Esophagus squamous epithelium (tissue), 5 donors: ENCODE measurements at regions not wholly inside any gene's neighbourhood (a gene's known extent, or its start where the extent isn't known, plus 50 kb on each side); places are given as distances from the start of the nearest gene placed in this dataset.

Source experiments
- DNase-seq: peaks from one replicate; lab custom pipeline; 2025; lab: John Stamatoyannopoulos, UW
- H3K27ac ChIP-seq, 4 donors: fragments of 200-600 bp; sonication (generic); one replicate each; pipeline ENCODE4 v1.5.1; 2016 to 2019; ENCODE audit warnings: mild to moderate bottlenecking in 1 of 4
- H3K27me3 ChIP-seq, 4 donors: fragments of 200-600 bp; sonication (generic); 1 replicate in 3 of 4; 2 replicates in 1 of 4; pipeline versions ENCODE4 v1.5.1 to v1.6.0; 2017 to 2021; ENCODE audit warnings: antibody characterized with exemption in 1 of 4
- H3K36me3 ChIP-seq, 3 donors: fragments of 200-600 bp; sonication (generic); one replicate each; pipeline ENCODE4 v1.5.1; 2016 to 2019
- H3K4me1 ChIP-seq, 3 donors: fragments of 200-600 bp; sonication (generic); one replicate each; pipeline ENCODE4 v1.5.1; 2017 to 2019
- H3K4me3 ChIP-seq, 4 donors: fragments of 200-600 bp; sonication (generic); 1 replicate in 3 of 4; 2 replicates in 1 of 4; pipeline ENCODE4 v1.5.1; 2016 to 2019; ENCODE audit warnings: mild to moderate bottlenecking in 2 of 4, moderate library complexity in 1 of 4
- H3K9me3 ChIP-seq, 3 donors: fragments of 200-600 bp; sonication (generic); one replicate each; pipeline ENCODE4 v1.5.1; 2016 to 2019
- POLR2A ChIP-seq, 4 donors: fragments of 450-650 bp; IDR thresholded peaks; one replicate each; pipeline ENCODE4 v1.6.1; 2017; ENCODE audit warnings: antibody characterized with exemption in 4 of 4, mild to moderate bottlenecking in 4 of 4, moderate library complexity in 3 of 4
- WGBS, 2 donors: methylation state at CpG; one replicate each; pipeline ENCODE4 v1.1.5; 2018; 5-methylcytosine and 5-hydroxymethylcytosine counted together
- intact Hi-C: fragments of 100-400 bp; cut with DNase I; formaldehyde crosslinking; loops from one replicate; pipeline ENCODE4 v1.15.0; 2022
- TF ChIP-seq, protein P1 (sequence below), 6 experiments: fragments of 450-650 bp in 4 of 6; fragments of 200-600 bp in 2 of 6; sonication (generic) in 2 of 6; IDR thresholded peaks; one replicate each; pipeline ENCODE4 v1.5.1; 2016 to 2019; ENCODE audit warnings: antibody characterized with exemption in 6 of 6, mild to moderate bottlenecking in 4 of 6, moderate library complexity in 4 of 6
- donor health status: DM: yes; HTN: yes; CAD: no.

DNA sequence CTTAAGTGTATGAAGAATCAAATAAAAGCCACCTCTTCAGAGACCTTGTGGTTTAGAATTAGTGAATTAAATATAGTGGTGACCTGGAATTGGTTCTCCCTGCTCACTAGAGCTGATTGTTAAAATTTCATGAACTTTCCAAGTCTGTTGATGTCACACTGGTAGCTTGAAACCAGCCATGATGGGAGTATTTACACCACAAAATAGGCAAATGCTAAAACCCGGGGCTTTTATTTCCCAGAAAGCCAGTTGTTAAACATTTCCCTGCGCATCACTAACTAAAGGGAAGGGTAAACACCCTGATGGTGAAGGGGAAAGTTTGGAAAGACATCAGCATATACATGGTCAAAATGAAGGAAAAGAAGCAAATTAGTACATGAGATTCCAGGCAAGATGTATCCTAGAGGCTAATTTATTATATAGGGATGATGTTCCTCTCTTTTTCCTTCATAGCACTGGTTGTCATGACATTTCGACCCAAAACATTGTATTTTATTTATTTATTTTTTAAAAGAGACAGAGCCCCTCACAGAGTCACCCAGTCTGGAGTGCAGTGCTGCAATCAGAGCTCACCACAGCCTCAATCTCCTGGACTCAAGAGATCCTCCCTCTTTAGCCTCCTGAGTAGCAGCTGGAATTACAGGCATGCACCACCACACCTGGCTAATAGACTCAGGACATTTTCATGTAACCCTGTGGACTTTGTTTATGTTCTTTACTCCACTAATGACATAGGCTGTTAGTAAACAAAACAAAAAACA, 123.2 kb downstream of the RIN2 start:
- H3K27ac ChIP-seq, result no peak overlapping the region
- intact Hi-C loops, result loop anchor here (10.0 kb wide), 1 partner anchor 96 kb away; no protein-coding TSS in a partner anchor

DNA sequence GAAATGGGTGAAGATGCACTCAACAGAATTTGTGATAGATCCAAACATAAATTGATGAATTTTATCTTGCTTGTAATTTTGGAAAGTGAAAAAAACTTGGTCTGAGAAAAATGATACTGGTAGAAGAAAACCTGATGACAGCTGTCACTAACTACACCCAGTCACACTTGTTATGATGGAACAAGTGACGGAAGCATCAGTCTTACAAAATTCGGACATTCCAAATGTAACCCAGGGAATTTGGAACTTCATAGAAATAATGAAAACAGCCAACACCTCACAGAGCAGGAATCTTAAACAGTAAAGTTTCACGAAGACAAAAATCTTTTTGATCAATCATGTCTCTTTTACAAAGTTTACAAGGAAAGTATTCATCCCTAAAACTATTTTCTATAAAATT, 123.9 kb downstream of the RIN2 start:
- DNase-seq, result no peak
- WGBS, 2 donors, result 87 to 95% methylated on average over 3 of the region's 3 CpGs

More for the DNA sequence above, 123.2 kb downstream of the RIN2 start:
- Histone ChIP-seq H3K9me3 (no peaks in the 10 kb centered on the region), H3K27me3 (no peaks in the 10 kb centered on the region), H3K4me3 (no peak overlapping the region), H3K4me1 (peaks cover 10 to 43% (median 23%) of the 10 kb centered on the region in 3 donors), H3K36me3 (no peaks in the 10 kb centered on the region)
- 85 to 93% methylated on average over 3 of the region's 3 CpGs for WGBS, 2 donors
- no peak for DNase-seq
- TF ChIP-seq POLR2A (IDR thresholded peaks at IDR 0.05), result no peak
- TF ChIP-seq, protein P1, sequence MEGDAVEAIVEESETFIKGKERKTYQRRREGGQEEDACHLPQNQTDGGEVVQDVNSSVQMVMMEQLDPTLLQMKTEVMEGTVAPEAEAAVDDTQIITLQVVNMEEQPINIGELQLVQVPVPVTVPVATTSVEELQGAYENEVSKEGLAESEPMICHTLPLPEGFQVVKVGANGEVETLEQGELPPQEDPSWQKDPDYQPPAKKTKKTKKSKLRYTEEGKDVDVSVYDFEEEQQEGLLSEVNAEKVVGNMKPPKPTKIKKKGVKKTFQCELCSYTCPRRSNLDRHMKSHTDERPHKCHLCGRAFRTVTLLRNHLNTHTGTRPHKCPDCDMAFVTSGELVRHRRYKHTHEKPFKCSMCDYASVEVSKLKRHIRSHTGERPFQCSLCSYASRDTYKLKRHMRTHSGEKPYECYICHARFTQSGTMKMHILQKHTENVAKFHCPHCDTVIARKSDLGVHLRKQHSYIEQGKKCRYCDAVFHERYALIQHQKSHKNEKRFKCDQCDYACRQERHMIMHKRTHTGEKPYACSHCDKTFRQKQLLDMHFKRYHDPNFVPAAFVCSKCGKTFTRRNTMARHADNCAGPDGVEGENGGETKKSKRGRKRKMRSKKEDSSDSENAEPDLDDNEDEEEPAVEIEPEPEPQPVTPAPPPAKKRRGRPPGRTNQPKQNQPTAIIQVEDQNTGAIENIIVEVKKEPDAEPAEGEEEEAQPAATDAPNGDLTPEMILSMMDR (IDR thresholded peaks at IDR 0.05), result no peak

DNA sequence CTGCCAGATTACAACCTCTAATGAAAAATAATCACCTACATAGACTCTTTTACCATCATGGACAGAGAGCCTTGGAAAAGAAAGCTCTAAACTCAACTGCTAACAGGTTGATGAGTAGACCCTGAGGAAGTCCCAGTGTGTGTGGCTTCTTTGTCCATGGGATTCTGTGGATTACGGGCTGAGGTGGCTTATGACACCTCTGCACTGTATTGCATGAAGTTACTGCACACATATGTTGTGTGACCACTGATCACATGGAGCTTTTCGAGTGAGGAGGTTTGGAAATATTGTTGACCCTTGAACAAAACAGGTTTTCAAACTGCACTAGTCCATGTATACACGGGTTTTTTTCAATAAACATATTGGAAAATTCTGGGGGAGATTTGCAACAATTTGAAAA, 124.4 kb downstream of the RIN2 start:
- intact Hi-C loops, result loop anchor here (10.0 kb wide), 1 partner anchor 98 kb away; no protein-coding TSS in a partner anchor
- Histone ChIP-seq H3K4me3 (no peak overlapping the region), H3K27me3 (no peaks in the 10 kb centered on the region), H3K27ac (no peak overlapping the region), H3K36me3 (no peaks in the 10 kb centered on the region), H3K4me1 (peaks cover 17 to 50% (median 34%) of the 10 kb centered on the region in 3 donors), H3K9me3 (no peaks in the 10 kb centered on the region)
- no peak for DNase-seq
- 77 to 94% methylated on average over 3 of the region's 3 CpGs for whole genome bisulfite sequencing, 2 donors
- no peak for TF ChIP-seq POLR2A (IDR thresholded peaks at IDR 0.05)
- TF ChIP-seq, protein P1 (IDR thresholded peaks at IDR 0.05), result no peak

More for the DNA sequence above, 123.9 kb downstream of the RIN2 start:
- Histone ChIP-seq H3K36me3 (no peaks in the 10 kb centered on the region), H3K4me3 (no peak overlapping the region), H3K27ac (no peak overlapping the region), H3K27me3 (no peaks in the 10 kb centered on the region), H3K4me1 (peaks cover 13 to 45% (median 30%) of the 10 kb centered on the region in 3 donors), H3K9me3 (no peaks in the 10 kb centered on the region)
- no peak for TF ChIP-seq POLR2A (IDR thresholded peaks at IDR 0.05)
- TF ChIP-seq, protein P1 (IDR thresholded peaks at IDR 0.05), result no peak
- intact Hi-C loops, result loop anchor here (10.0 kb wide), 1 partner anchor 97 kb away; no protein-coding TSS in a partner anchor

DNA sequence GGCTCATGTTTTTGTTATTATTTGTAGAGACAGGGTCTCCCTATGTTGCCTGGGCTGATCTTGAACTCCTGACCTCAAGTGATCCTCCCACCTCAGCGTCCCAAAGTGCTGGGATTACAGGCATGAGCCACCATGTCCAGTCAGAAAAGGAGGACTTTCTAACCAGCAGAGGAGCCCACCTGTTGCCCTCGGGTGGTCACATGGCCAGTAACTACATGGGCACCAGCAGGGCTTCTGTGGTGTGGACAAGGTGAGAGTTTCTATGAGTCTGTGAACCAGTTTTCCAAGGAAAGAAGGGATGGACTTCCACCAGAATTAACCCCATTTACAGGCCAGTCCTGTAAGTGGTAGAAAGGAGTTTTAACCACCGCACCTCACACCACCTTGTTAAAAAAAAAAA, 125.4 kb downstream of the RIN2 start:
- no peak overlapping the region for H3K4me3 ChIP-seq
- TF ChIP-seq POLR2A (IDR thresholded peaks at IDR 0.05), result no peak
- TF ChIP-seq, protein P1 (IDR thresholded peaks at IDR 0.05), result no peak
- intact Hi-C loops, result loop anchor here (10.0 kb wide), 1 partner anchor 99 kb away; no protein-coding TSS in a partner anchor

DNA sequence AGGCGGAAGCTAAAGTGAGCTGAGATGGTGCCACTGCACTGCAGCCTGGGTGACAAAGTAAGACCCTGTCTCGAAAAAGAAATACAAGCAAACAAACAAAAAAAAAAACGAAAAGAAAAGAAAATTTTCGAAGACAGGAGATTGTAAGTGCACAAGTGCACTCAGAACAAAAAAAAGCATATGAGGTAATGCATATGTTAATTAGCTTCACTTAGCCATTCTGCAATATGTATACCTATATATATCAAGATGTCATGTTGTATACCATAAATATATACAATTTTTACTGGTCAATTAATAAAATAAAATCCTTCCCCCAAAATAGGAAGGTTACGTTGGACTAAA, 127.5 kb downstream of the RIN2 start:
- peak overlapping the region in 3 of 4 donors; percentile 24 to 58 (median 31) for H3K4me3 ChIP-seq
- H3K27me3 ChIP-seq, result no peaks in the 10 kb centered on the region
- no peak for DNase-seq
- TF ChIP-seq, protein P1 (IDR thresholded peaks at IDR 0.05), result no peak
- TF ChIP-seq POLR2A (IDR thresholded peaks at IDR 0.05), result no peak
- peaks cover 32 to 73% (median 51%) of the 10 kb centered on the region in 3 donors for H3K4me1 ChIP-seq
- H3K27ac ChIP-seq, result peak overlapping the region; percentile 76 to 94 (median 84)
- H3K36me3 ChIP-seq, result no peaks in the 10 kb centered on the region
- no peaks in the 10 kb centered on the region for H3K9me3 ChIP-seq
- intact Hi-C loops, result loop anchor here (10.0 kb wide), 1 partner anchor 101 kb away; no protein-coding TSS in a partner anchor
- 21 to 43% methylated on average over 5 of the region's 5 CpGs for WGBS, 2 donors

More for the DNA sequence above, 125.4 kb downstream of the RIN2 start:
- DNase-seq, result no peak
- Histone ChIP-seq H3K9me3 (no peaks in the 10 kb centered on the region), H3K4me1 (peaks cover 27 to 61% (median 45%) of the 10 kb centered on the region in 3 donors), H3K27ac (no peak overlapping the region), H3K27me3 (no peaks in the 10 kb centered on the region), H3K36me3 (no peaks in the 10 kb centered on the region)
- 86% methylated on average over 1 of the region's 3 CpGs for WGBS, 2 donors
